GM12878 (cell line): ENCODE measurements at regions not wholly inside any gene's neighbourhood (a gene's known extent, or its start where the extent isn't known, plus 50 kb on each side); places are given as distances from the start of the nearest gene placed in this dataset.

ENCODE experiments used
- BRCA1 ChIP-seq: IDR thresholded peaks from 2 replicates; pipeline ENCODE4 v1.6.1; 2011; ENCODE audit warnings: low read depth, low read length, improper control_type of control experiment
- CREB1 ChIP-seq: IDR thresholded peaks from 2 replicates; pipeline ENCODE4 v1.6.1; 2012; ENCODE audit warnings: low read depth, mild to moderate bottlenecking, inconsistent platforms
- EP300 ChIP-seq, 2 experiments: fragments of 150-350 bp in 1 of 2; IDR thresholded peaks; 2 replicates each; pipeline ENCODE4 v1.6.1; 2011 to 2012; ENCODE audit warnings: low read depth in 2 of 2, low read length in 2 of 2, borderline replicate concordance in 1 of 2, improper control_type of control experiment in 1 of 2, inconsistent platforms in 1 of 2; ENCODE audit not compliant: control insufficient read depth in 1 of 2
- EZH2 ChIP-seq: IDR thresholded peaks from 2 replicates; pipeline ENCODE4 v1.6.1; 2012; ENCODE audit warnings: low read depth, mild to moderate bottlenecking, control low read depth, inconsistent platforms, low read length, borderline replicate concordance; ENCODE audit not compliant: control insufficient read depth
- MEF2A ChIP-seq: IDR thresholded peaks from 2 replicates; pipeline ENCODE4 v1.6.1; 2011; ENCODE audit warnings: low read depth, mild to moderate bottlenecking, low read length, moderate library complexity; ENCODE audit not compliant: insufficient read depth
- SREBF2 ChIP-seq: IDR thresholded peaks from 2 replicates; pipeline ENCODE4 v1.6.1; 2012; ENCODE audit warnings: mild to moderate bottlenecking, low read length
- ZNF592 ChIP-seq: fragments of 450-650 bp; IDR thresholded peaks from 2 replicates; pipeline ENCODE4 v1.6.1; 2017; ENCODE audit warnings: mild to moderate bottlenecking, moderate library complexity
- TF ChIP-seq, protein P1 (sequence below), 3 experiments: IDR thresholded peaks in 2 of 3; conservative IDR thresholded peaks in 1 of 3; 2 replicates each; pipeline ENCODE4 v1.5.1; 2011; ENCODE audit warnings: low read depth in 3 of 3, low read length in 3 of 3, mild to moderate bottlenecking in 3 of 3, control low read depth in 2 of 3, moderate library complexity in 2 of 3, inconsistent platforms in 1 of 3, mixed read lengths in 1 of 3; ENCODE audit not compliant: control insufficient read depth in 2 of 3, insufficient read depth in 1 of 3; ENCODE audit errors: extremely low read depth in 1 of 3
- TF ChIP-seq, protein P2 (sequence below): fragments of 150-350 bp; IDR thresholded peaks from 2 replicates; pipeline ENCODE4 v1.6.1; 2014; ENCODE audit warnings: mild to moderate bottlenecking, low read depth, low read length
- TF ChIP-seq, protein P3 (sequence below): IDR thresholded peaks from 2 replicates; pipeline ENCODE4 v1.6.1; 2011; ENCODE audit warnings: borderline replicate concordance, low read depth, mild to moderate bottlenecking, moderate library complexity, mixed read lengths, low read length; ENCODE audit not compliant: insufficient read depth; ENCODE audit errors: extremely low read length

DNA sequence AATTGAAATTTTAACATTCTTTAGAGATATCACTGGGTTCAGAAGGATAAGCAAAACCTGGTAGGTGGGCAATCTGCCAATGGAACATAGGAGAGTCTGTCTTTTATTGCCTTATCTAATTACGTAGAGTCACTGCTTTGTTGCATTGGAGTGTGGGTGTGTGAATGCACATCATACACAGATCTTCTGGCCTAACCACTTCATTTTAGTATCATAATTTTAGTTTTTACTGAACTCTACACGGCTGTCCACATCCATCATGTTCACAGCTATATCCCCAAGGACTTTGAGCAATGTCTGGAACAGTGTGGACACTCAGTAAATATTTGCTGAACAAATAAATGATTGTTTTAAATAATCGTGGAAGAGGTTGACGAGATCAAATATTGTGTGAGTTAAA is 104.6 kb upstream of the AKIRIN2 start:
- TF ChIP-seq EP300 (IDR thresholded peaks at IDR 0.05; ENCODE audit: borderline replicate concordance in 1 of 2, control insufficient read depth in 1 of 2, low read depth in 2 of 2, low read length in 2 of 2) (no peak), EZH2 (no peak), ZNF592 (no peak), SREBF2 (no peak), MEF2A (no peak), CREB1 (no peak), BRCA1 (no peak)
- TF ChIP-seq, protein P1, sequence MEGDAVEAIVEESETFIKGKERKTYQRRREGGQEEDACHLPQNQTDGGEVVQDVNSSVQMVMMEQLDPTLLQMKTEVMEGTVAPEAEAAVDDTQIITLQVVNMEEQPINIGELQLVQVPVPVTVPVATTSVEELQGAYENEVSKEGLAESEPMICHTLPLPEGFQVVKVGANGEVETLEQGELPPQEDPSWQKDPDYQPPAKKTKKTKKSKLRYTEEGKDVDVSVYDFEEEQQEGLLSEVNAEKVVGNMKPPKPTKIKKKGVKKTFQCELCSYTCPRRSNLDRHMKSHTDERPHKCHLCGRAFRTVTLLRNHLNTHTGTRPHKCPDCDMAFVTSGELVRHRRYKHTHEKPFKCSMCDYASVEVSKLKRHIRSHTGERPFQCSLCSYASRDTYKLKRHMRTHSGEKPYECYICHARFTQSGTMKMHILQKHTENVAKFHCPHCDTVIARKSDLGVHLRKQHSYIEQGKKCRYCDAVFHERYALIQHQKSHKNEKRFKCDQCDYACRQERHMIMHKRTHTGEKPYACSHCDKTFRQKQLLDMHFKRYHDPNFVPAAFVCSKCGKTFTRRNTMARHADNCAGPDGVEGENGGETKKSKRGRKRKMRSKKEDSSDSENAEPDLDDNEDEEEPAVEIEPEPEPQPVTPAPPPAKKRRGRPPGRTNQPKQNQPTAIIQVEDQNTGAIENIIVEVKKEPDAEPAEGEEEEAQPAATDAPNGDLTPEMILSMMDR (IDR thresholded peaks at IDR 0.05 in 2 of 3, conservative IDR thresholded peaks at IDR 0.05 in 1 of 3; ENCODE audit: control insufficient read depth in 2 of 3, extremely low read depth in 1 of 3, insufficient read depth in 1 of 3, low read depth in 3 of 3, low read length in 3 of 3) = no peak
- TF ChIP-seq, protein P2, sequence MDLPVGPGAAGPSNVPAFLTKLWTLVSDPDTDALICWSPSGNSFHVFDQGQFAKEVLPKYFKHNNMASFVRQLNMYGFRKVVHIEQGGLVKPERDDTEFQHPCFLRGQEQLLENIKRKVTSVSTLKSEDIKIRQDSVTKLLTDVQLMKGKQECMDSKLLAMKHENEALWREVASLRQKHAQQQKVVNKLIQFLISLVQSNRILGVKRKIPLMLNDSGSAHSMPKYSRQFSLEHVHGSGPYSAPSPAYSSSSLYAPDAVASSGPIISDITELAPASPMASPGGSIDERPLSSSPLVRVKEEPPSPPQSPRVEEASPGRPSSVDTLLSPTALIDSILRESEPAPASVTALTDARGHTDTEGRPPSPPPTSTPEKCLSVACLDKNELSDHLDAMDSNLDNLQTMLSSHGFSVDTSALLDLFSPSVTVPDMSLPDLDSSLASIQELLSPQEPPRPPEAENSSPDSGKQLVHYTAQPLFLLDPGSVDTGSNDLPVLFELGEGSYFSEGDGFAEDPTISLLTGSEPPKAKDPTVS = no peak
- TF ChIP-seq, protein P3, sequence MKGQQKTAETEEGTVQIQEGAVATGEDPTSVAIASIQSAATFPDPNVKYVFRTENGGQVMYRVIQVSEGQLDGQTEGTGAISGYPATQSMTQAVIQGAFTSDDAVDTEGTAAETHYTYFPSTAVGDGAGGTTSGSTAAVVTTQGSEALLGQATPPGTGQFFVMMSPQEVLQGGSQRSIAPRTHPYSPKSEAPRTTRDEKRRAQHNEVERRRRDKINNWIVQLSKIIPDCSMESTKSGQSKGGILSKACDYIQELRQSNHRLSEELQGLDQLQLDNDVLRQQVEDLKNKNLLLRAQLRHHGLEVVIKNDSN = no peak
